DMS53 treated with DMSO at 0.1 percent for 48 hours (cell line): ENCODE measurements at regions not wholly inside any gene's neighbourhood (a gene's known extent, or its start where the extent isn't known, plus 50 kb on each side); places are given as distances from the start of the nearest gene placed in this dataset.
A peak's percentile ranks its signal among the peaks of the same experiment; 100 is the strongest.
"Not testable (repeated sequence)": the region's sequence is repeated elsewhere in the genome, so short reads cannot be mapped to it uniquely, and the experiment has no call there.

Source experiments
- DNase-seq: peaks from one replicate; lab custom pipeline; 2025; ENCODE audit not compliant: unreplicated experiment; lab: John Stamatoyannopoulos, UW

GRCh38 chr4:87716371-87717265, 66.5 kb downstream of the DMP1 start:
- no peak for DNase-seq

GRCh38 chr4:87717276-87718031, 67.4 kb downstream of the DMP1 start:
- DNase-seq: no peak

GRCh38 chr4:87718217-87718835, 68.2 kb downstream of the DMP1 start:
- no peak for DNase-seq

- DNase-seq: no peak
Measured at GRCh38 chr4:87720094-87720691, 70.1 kb downstream of the DMP1 start.

- not testable (repeated sequence) for DNase-seq
Measured at GRCh38 chr4:87725287-87725686, 74.1 kb upstream of the IBSP start.

- DNase-seq: no peak
Measured at GRCh38 chr4:87732033-87732765, 67.2 kb upstream of the IBSP start.

GRCh38 chr4:87734084-87734483, 65.3 kb upstream of the IBSP start:
- DNase-seq: no peak

- peak; percentile 40 for DNase-seq
Measured at GRCh38 chr4:87734936-87735335, 64.4 kb upstream of the IBSP start.

- no peak for DNase-seq
Measured at GRCh38 chr4:87738483-87738882, 60.9 kb upstream of the IBSP start.

- DNase-seq: no peak
Measured at GRCh38 chr4:87739494-87739893, 59.9 kb upstream of the IBSP start.

GRCh38 chr4:87745064-87745807, 54.1 kb upstream of the IBSP start:
- no peak for DNase-seq

GRCh38 chr4:87746001-87746400, 53.4 kb upstream of the IBSP start:
- DNase-seq: no peak
